Vagina (tissue), 2 donors: ENCODE measurements at regions not wholly inside any gene's neighbourhood (a gene's known extent, or its start where the extent isn't known, plus 50 kb on each side); places are given as distances from the start of the nearest gene placed in this dataset.

Experiments used
- DNase-seq, 2 donors: peaks; one replicate each; pipeline ENCODE4 v3.0.0-alpha.2; 2017; ENCODE audit errors: extremely low spot score in 2 of 2
- H3K27ac ChIP-seq: fragments of 200-600 bp; sonication (generic); one replicate; pipeline ENCODE4 v1.5.1; 2019
- H3K27me3 ChIP-seq: fragments of 200-600 bp; sonication (generic); one replicate; pipeline ENCODE4 v1.5.1; 2019
- H3K36me3 ChIP-seq, 2 donors: fragments of 200-600 bp; sonication (generic); one replicate each; pipeline ENCODE4 v1.5.1; 2017 to 2019
- H3K4me1 ChIP-seq: fragments of 200-600 bp; sonication (generic); one replicate; pipeline ENCODE4 v1.5.1; 2019
- H3K4me3 ChIP-seq, 2 donors: fragments of 200-600 bp; sonication (generic); 1 replicate in 1 of 2; 2 replicates in 1 of 2; pipeline ENCODE4 v1.5.1; 2016 to 2019
- H3K9me3 ChIP-seq: fragments of 200-600 bp; sonication (generic); one replicate; pipeline ENCODE4 v1.5.1; 2019
- POLR2A ChIP-seq, 2 donors: fragments of 450-650 bp; IDR thresholded peaks; one replicate each; pipeline ENCODE4 v1.6.1; 2017; ENCODE audit warnings: antibody characterized with exemption in 2 of 2, mild to moderate bottlenecking in 2 of 2, moderate library complexity in 2 of 2
- POLR2AphosphoS5 ChIP-seq, 2 donors: sonication (generic); formaldehyde crosslinking; IDR thresholded peaks; one replicate each; pipeline ENCODE4 v1.9.0; 2017; ENCODE audit warnings: antibody characterized with exemption in 2 of 2, mild to moderate bottlenecking in 2 of 2, low read depth in 1 of 2; ENCODE audit not compliant: insufficient read depth in 1 of 2
- intact Hi-C: fragments of 100-400 bp; cut with DNase I; formaldehyde crosslinking; loops from one replicate; pipeline ENCODE4 v1.15.1; 2023
- TF ChIP-seq, protein P1 (sequence below), 3 experiments: fragments of 450-650 bp in 2 of 3; fragments of 200-600 bp in 1 of 3; sonication (generic) in 1 of 3; IDR thresholded peaks; one replicate each; pipeline ENCODE4 v1.5.1; 2017 to 2019; ENCODE audit warnings: antibody characterized with exemption in 3 of 3, mild to moderate bottlenecking in 2 of 3, moderate library complexity in 2 of 3

- TF ChIP-seq, protein P1, sequence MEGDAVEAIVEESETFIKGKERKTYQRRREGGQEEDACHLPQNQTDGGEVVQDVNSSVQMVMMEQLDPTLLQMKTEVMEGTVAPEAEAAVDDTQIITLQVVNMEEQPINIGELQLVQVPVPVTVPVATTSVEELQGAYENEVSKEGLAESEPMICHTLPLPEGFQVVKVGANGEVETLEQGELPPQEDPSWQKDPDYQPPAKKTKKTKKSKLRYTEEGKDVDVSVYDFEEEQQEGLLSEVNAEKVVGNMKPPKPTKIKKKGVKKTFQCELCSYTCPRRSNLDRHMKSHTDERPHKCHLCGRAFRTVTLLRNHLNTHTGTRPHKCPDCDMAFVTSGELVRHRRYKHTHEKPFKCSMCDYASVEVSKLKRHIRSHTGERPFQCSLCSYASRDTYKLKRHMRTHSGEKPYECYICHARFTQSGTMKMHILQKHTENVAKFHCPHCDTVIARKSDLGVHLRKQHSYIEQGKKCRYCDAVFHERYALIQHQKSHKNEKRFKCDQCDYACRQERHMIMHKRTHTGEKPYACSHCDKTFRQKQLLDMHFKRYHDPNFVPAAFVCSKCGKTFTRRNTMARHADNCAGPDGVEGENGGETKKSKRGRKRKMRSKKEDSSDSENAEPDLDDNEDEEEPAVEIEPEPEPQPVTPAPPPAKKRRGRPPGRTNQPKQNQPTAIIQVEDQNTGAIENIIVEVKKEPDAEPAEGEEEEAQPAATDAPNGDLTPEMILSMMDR (IDR thresholded peaks at IDR 0.05), result no peak
- TF ChIP-seq POLR2A (IDR thresholded peaks at IDR 0.05) (no peak), POLR2AphosphoS5 (IDR thresholded peaks at IDR 0.05; ENCODE audit: insufficient read depth in 1 of 2, low read depth in 1 of 2) (no peak)
- Histone ChIP-seq H3K36me3 (no peaks in the 10 kb centered on the region), H3K27me3 (no peaks in the 10 kb centered on the region), H3K27ac (no peak overlapping the region), H3K9me3 (no peaks in the 10 kb centered on the region), H3K4me1 (no peaks in the 10 kb centered on the region), H3K4me3 (no peak overlapping the region)
- intact Hi-C loops, result no loop called here
- no peak for DNase-seq
Measured at GRCh38 chr13:111567637-111568036, 247.2 kb downstream of the TEX29 start.

DNA sequence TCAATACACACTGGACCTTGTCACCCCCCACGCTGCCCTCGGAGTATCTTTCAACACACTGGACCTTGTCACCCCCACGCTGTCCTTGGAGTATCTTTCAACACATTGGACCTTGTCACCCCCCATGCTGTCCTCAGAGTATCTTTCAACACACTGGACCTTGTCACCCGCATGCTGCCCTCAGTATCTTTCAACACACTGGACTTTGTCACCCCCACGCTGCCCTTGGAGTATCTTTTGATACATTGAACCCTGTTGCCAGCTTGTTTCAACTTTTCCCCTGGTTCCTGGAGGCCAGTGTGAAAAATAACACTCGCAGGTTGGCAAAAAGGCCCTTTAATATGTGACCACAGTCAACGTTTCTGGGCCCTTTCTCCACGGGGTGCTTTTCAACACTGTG is 247.8 kb downstream of the TEX29 start:
- intact Hi-C loops, result no loop called here
- H3K9me3 ChIP-seq, result no peaks in the 10 kb centered on the region
- H3K4me1 ChIP-seq, result no peaks in the 10 kb centered on the region
- H3K36me3 ChIP-seq, result no peaks in the 10 kb centered on the region
- H3K27me3 ChIP-seq, result no peaks in the 10 kb centered on the region
- DNase-seq, result no peak
- no peak overlapping the region for H3K4me3 ChIP-seq
- no peak overlapping the region for H3K27ac ChIP-seq
- TF ChIP-seq, protein P1 (IDR thresholded peaks at IDR 0.05), result no peak
- TF ChIP-seq POLR2A (IDR thresholded peaks at IDR 0.05), result no peak
- no peak for TF ChIP-seq POLR2AphosphoS5 (IDR thresholded peaks at IDR 0.05; ENCODE audit: insufficient read depth in 1 of 2, low read depth in 1 of 2)

DNA sequence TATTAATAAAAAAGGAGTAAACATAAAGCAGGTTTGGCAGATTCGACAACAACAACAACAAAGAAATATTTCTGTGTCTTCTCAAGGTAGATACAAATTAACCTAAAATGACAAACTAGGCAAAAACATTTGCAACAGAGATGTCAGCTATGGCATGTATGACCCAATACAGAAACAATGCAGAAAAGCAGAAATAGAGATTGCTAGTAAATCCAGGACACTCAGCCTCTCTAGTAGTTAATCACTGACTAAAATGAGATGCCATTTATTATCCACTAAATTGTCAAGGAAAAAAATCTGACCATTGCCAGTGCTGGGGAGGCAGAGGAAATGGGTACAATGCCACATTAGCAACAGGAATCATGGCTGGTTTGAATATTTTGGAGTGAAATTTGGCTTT is 250.5 kb downstream of the TEX29 start:
- intact Hi-C loops, result no loop called here
- no peak for DNase-seq
- TF ChIP-seq POLR2A (IDR thresholded peaks at IDR 0.05) (no peak), POLR2AphosphoS5 (IDR thresholded peaks at IDR 0.05; ENCODE audit: insufficient read depth in 1 of 2, low read depth in 1 of 2) (no peak)
- TF ChIP-seq, protein P1 (IDR thresholded peaks at IDR 0.05), result no peak
- no peak overlapping the region for H3K4me3 ChIP-seq
- no peaks in the 10 kb centered on the region for H3K36me3 ChIP-seq
- H3K27me3 ChIP-seq, result no peaks in the 10 kb centered on the region
- H3K27ac ChIP-seq, result no peak overlapping the region
- H3K9me3 ChIP-seq, result no peaks in the 10 kb centered on the region
- no peaks in the 10 kb centered on the region for H3K4me1 ChIP-seq

- Histone ChIP-seq H3K9me3 (no peaks in the 10 kb centered on the region), H3K4me1 (no peaks in the 10 kb centered on the region), H3K27ac (no peak overlapping the region), H3K4me3 (no peak overlapping the region), H3K36me3 (no peaks in the 10 kb centered on the region), H3K27me3 (no peaks in the 10 kb centered on the region)
- DNase-seq, result no peak
- TF ChIP-seq POLR2AphosphoS5 (IDR thresholded peaks at IDR 0.05; ENCODE audit: insufficient read depth in 1 of 2, low read depth in 1 of 2), result no peak
- TF ChIP-seq, protein P1 (IDR thresholded peaks at IDR 0.05), result no peak
- no peak for TF ChIP-seq POLR2A (IDR thresholded peaks at IDR 0.05)
- intact Hi-C loops, result no loop called here
Measured at GRCh38 chr13:111572956-111573761, 252.7 kb downstream of the TEX29 start.

- Histone ChIP-seq H3K4me1 (no peaks in the 10 kb centered on the region), H3K27me3 (no peaks in the 10 kb centered on the region), H3K9me3 (no peaks in the 10 kb centered on the region), H3K36me3 (no peaks in the 10 kb centered on the region), H3K4me3 (no peak overlapping the region), H3K27ac (no peak overlapping the region)
- DNase-seq, result no peak
- no peak for TF ChIP-seq POLR2AphosphoS5 (IDR thresholded peaks at IDR 0.05; ENCODE audit: insufficient read depth in 1 of 2, low read depth in 1 of 2)
- TF ChIP-seq, protein P1 (IDR thresholded peaks at IDR 0.05), result no peak
- TF ChIP-seq POLR2A (IDR thresholded peaks at IDR 0.05), result no peak
- intact Hi-C loops, result no loop called here
Measured at GRCh38 chr13:111573801-111574200, 253.4 kb downstream of the TEX29 start.
